Activated naive CD8-positive, alpha-beta T cell (primary cell): ENCODE measurements at regions not wholly inside any gene's neighbourhood (a gene's known extent, or its start where the extent isn't known, plus 50 kb on each side); places are given as distances from the start of the nearest gene placed in this dataset.
"Not testable (repeated sequence)": the region's sequence is repeated elsewhere in the genome, so short reads cannot be mapped to it uniquely, and the experiment has no call there.

Experiments
- H3K27ac Mint-ChIP-seq: one replicate; pipeline ENCODE4 v1.8.0; 2021; ENCODE audit warnings: mixed read lengths
- H3K27me3 Mint-ChIP-seq: one replicate; pipeline ENCODE4 v1.8.0; 2021; ENCODE audit warnings: mixed read lengths
- H3K36me3 Mint-ChIP-seq: one replicate; pipeline ENCODE4 v1.8.0; 2021; ENCODE audit warnings: mixed read lengths
- H3K4me1 Mint-ChIP-seq: one replicate; pipeline ENCODE4 v1.8.0; 2021; ENCODE audit warnings: low read depth, mixed read lengths
- H3K4me3 Mint-ChIP-seq: one replicate; pipeline ENCODE4 v1.8.0; 2021; ENCODE audit warnings: mild to moderate bottlenecking, mixed read lengths
- H3K9me3 Mint-ChIP-seq: one replicate; pipeline ENCODE4 v1.8.0; 2021; ENCODE audit warnings: low read depth, mixed read lengths

GRCh38 chr2:59385971-59386370 is 1144.8 kb upstream of the FANCL start:
- H3K9me3 Mint-ChIP-seq = no peaks in the 10 kb centered on the region
- H3K4me1 Mint-ChIP-seq = no peaks in the 10 kb centered on the region
- no peak overlapping the region for H3K4me3 Mint-ChIP-seq
- no peak overlapping the region for H3K27ac Mint-ChIP-seq
- H3K27me3 Mint-ChIP-seq = no peaks in the 10 kb centered on the region
- no peaks in the 10 kb centered on the region for H3K36me3 Mint-ChIP-seq

GRCh38 chr2:59383473-59383872 is 1142.3 kb upstream of the FANCL start:
- Mint-ChIP-seq H3K4me3 (no peak overlapping the region), H3K27ac (no peak overlapping the region)

GRCh38 chr2:59378127-59378526 is 1137.0 kb upstream of the FANCL start:
- no peak overlapping the region for H3K27ac Mint-ChIP-seq
- no peaks in the 10 kb centered on the region for H3K9me3 Mint-ChIP-seq
- no peaks in the 10 kb centered on the region for H3K27me3 Mint-ChIP-seq
- H3K4me3 Mint-ChIP-seq = no peak overlapping the region
- no peaks in the 10 kb centered on the region for H3K4me1 Mint-ChIP-seq
- no peaks in the 10 kb centered on the region for H3K36me3 Mint-ChIP-seq

More at GRCh38 chr2:59383473-59383872, 1142.3 kb upstream of the FANCL start:
- H3K4me1 Mint-ChIP-seq = no peaks in the 10 kb centered on the region
- H3K36me3 Mint-ChIP-seq = no peaks in the 10 kb centered on the region
- no peaks in the 10 kb centered on the region for H3K27me3 Mint-ChIP-seq
- no peaks in the 10 kb centered on the region for H3K9me3 Mint-ChIP-seq

GRCh38 chr2:59366288-59366687 is 1125.2 kb upstream of the FANCL start:
- Mint-ChIP-seq H3K4me1 (no peaks in the 10 kb centered on the region), H3K4me3 (no peak overlapping the region), H3K36me3 (peaks cover 3% of the 10 kb centered on the region), H3K9me3 (no peaks in the 10 kb centered on the region), H3K27ac (no peak overlapping the region), H3K27me3 (no peaks in the 10 kb centered on the region)

GRCh38 chr2:59354498-59354897 is 1113.4 kb upstream of the FANCL start:
- Mint-ChIP-seq H3K27me3 (no peaks in the 10 kb centered on the region), H3K9me3 (no peaks in the 10 kb centered on the region), H3K36me3 (no peaks in the 10 kb centered on the region), H3K4me1 (no peaks in the 10 kb centered on the region), H3K4me3 (no peak overlapping the region), H3K27ac (no peak overlapping the region)

GRCh38 chr2:59353306-59353921 is 1112.3 kb upstream of the FANCL start:
- Mint-ChIP-seq H3K4me3 (no peak overlapping the region), H3K27me3 (no peaks in the 10 kb centered on the region)

GRCh38 chr2:59342166-59342565 is 1101.0 kb upstream of the FANCL start:
- Mint-ChIP-seq H3K9me3 (no peaks in the 10 kb centered on the region), H3K27me3 (no peaks in the 10 kb centered on the region), H3K4me1 (no peaks in the 10 kb centered on the region), H3K27ac (no peak overlapping the region), H3K4me3 (no peak overlapping the region), H3K36me3 (no peaks in the 10 kb centered on the region)

More at GRCh38 chr2:59353306-59353921, 1112.3 kb upstream of the FANCL start:
- Mint-ChIP-seq H3K36me3 (no peaks in the 10 kb centered on the region), H3K4me1 (no peaks in the 10 kb centered on the region), H3K9me3 (no peaks in the 10 kb centered on the region), H3K27ac (no peak overlapping the region)

GRCh38 chr2:59339837-59340207 is 1098.7 kb upstream of the FANCL start:
- Mint-ChIP-seq H3K9me3 (no peaks in the 10 kb centered on the region), H3K36me3 (no peaks in the 10 kb centered on the region), H3K4me1 (no peaks in the 10 kb centered on the region), H3K27me3 (no peaks in the 10 kb centered on the region), H3K27ac (no peak overlapping the region), H3K4me3 (no peak overlapping the region)

GRCh38 chr2:59339121-59339836 is 1098.2 kb upstream of the FANCL start:
- H3K36me3 Mint-ChIP-seq = no peaks in the 10 kb centered on the region
- no peak overlapping the region for H3K4me3 Mint-ChIP-seq
- no peaks in the 10 kb centered on the region for H3K4me1 Mint-ChIP-seq
- no peaks in the 10 kb centered on the region for H3K9me3 Mint-ChIP-seq
- no peaks in the 10 kb centered on the region for H3K27me3 Mint-ChIP-seq
- H3K27ac Mint-ChIP-seq = no peak overlapping the region

GRCh38 chr2:59333007-59333406 is 1091.9 kb upstream of the FANCL start:
- Mint-ChIP-seq H3K4me3 (no peak overlapping the region), H3K36me3 (no peaks in the 10 kb centered on the region), H3K9me3 (no peaks in the 10 kb centered on the region), H3K27me3 (no peaks in the 10 kb centered on the region), H3K4me1 (no peaks in the 10 kb centered on the region), H3K27ac (no peak overlapping the region)

GRCh38 chr2:59326581-59327365 is 1085.6 kb upstream of the FANCL start:
- H3K9me3 Mint-ChIP-seq, H3K27ac Mint-ChIP-seq, H3K4me1 Mint-ChIP-seq, H3K27me3 Mint-ChIP-seq, H3K4me3 Mint-ChIP-seq, H3K36me3 Mint-ChIP-seq: not testable (repeated sequence)

- H3K9me3 Mint-ChIP-seq = no peaks in the 10 kb centered on the region
Measured at GRCh38 chr2:59322870-59323269, 1081.7 kb upstream of the FANCL start.

GRCh38 chr2:59322005-59322404 is 1080.9 kb upstream of the FANCL start:
- H3K4me3 Mint-ChIP-seq = no peak overlapping the region
- H3K9me3 Mint-ChIP-seq = no peaks in the 10 kb centered on the region
- no peak overlapping the region for H3K27ac Mint-ChIP-seq
- no peaks in the 10 kb centered on the region for H3K36me3 Mint-ChIP-seq
- H3K27me3 Mint-ChIP-seq = no peaks in the 10 kb centered on the region
- H3K4me1 Mint-ChIP-seq = no peaks in the 10 kb centered on the region

More at GRCh38 chr2:59322870-59323269, 1081.7 kb upstream of the FANCL start:
- Mint-ChIP-seq H3K27me3 (no peaks in the 10 kb centered on the region), H3K36me3 (no peaks in the 10 kb centered on the region), H3K27ac (no peak overlapping the region), H3K4me3 (no peak overlapping the region), H3K4me1 (peaks cover 5% of the 10 kb centered on the region)

- H3K36me3 Mint-ChIP-seq = no peaks in the 10 kb centered on the region
- peaks cover 7% of the 10 kb centered on the region for H3K4me1 Mint-ChIP-seq
- no peak overlapping the region for H3K27ac Mint-ChIP-seq
- H3K9me3 Mint-ChIP-seq = no peaks in the 10 kb centered on the region
- H3K27me3 Mint-ChIP-seq = peaks cover 8% of the 10 kb centered on the region
- H3K4me3 Mint-ChIP-seq = no peak overlapping the region
Measured at GRCh38 chr2:59314031-59314766, 1073.1 kb upstream of the FANCL start.
